ENCODE measurements at regions not wholly inside any gene's neighbourhood (a gene's known extent, or its start where the extent isn't known, plus 50 kb on each side); places are given as distances from the start of the nearest gene placed in this dataset.

GRCh38 chr20:52459150-52459549, 267.6 kb upstream of the ZFP64 start:
- TF ChIP-seq POLR2AphosphoS5 (IDR thresholded peaks at IDR 0.05) = no peak
- no peak for TF ChIP-seq POLR2A (IDR thresholded peaks at IDR 0.05)
- no peak for TF ChIP-seq EP300 (IDR thresholded peaks at IDR 0.05)
- no peak for TF ChIP-seq CTCF (IDR thresholded peaks at IDR 0.05)
- Histone ChIP-seq H3K27me3 (peaks cover 26% of the 10 kb centered on the region), H3K9me3 (peaks cover 0 to 7% (median 0%) of the 10 kb centered on the region in 3 donors), H3K36me3 (no peaks in the 10 kb centered on the region), H3K4me1 (no peaks in the 10 kb centered on the region), H3K27ac (no peak overlapping the region), H3K4me3 (no peak overlapping the region)
- no peak for ATAC-seq
- 88 to 94% methylated on average over 4 of the region's 4 CpGs for WGBS, 2 donors (ENCODE audit: low coverage in 1 of 2)

GRCh38 chr20:52457826-52458225, 266.2 kb upstream of the ZFP64 start:
- no peak for TF ChIP-seq CTCF (IDR thresholded peaks at IDR 0.05)
- no peak for TF ChIP-seq EP300 (IDR thresholded peaks at IDR 0.05)
- no peak for TF ChIP-seq POLR2A (IDR thresholded peaks at IDR 0.05)
- no peak for TF ChIP-seq POLR2AphosphoS5 (IDR thresholded peaks at IDR 0.05)
- Histone ChIP-seq H3K36me3 (no peaks in the 10 kb centered on the region), H3K4me3 (no peak overlapping the region), H3K27ac (no peak overlapping the region), H3K9me3 (peaks cover 0 to 7% (median 0%) of the 10 kb centered on the region in 3 donors), H3K4me1 (no peaks in the 10 kb centered on the region), H3K27me3 (peaks cover 24% of the 10 kb centered on the region)
- 96 to 100% methylated on average over 2 of the region's 2 CpGs for WGBS, 2 donors (ENCODE audit: low coverage in 1 of 2)
- no peak for ATAC-seq

GRCh38 chr20:52454660-52455059, 263.1 kb upstream of the ZFP64 start:
- H3K27ac ChIP-seq = no peak overlapping the region
- no peaks in the 10 kb centered on the region for H3K36me3 ChIP-seq
- H3K4me3 ChIP-seq = no peak overlapping the region
- TF ChIP-seq POLR2AphosphoS5 (IDR thresholded peaks at IDR 0.05) = no peak
- peaks cover 4% of the 10 kb centered on the region for H3K27me3 ChIP-seq
- no peaks in the 10 kb centered on the region for H3K4me1 ChIP-seq
- 71 to 88% methylated on average over 1 to 2 of the region's 2 CpGs for WGBS, 2 donors (ENCODE audit: low coverage in 1 of 2)
- no peak for ATAC-seq
- peaks cover 0 to under 1% (median 0%) of the 10 kb centered on the region in 3 donors for H3K9me3 ChIP-seq

GRCh38 chr20:52448513-52449232, 257.1 kb upstream of the ZFP64 start:
- Histone ChIP-seq H3K9me3 (no peaks in the 10 kb centered on the region), H3K36me3 (no peaks in the 10 kb centered on the region), H3K27ac (no peak overlapping the region), H3K4me1 (no peaks in the 10 kb centered on the region), H3K27me3 (peaks cover 10% of the 10 kb centered on the region), H3K4me3 (no peak overlapping the region)
- 65 to 75% methylated on average over 4 to 7 of the region's 7 CpGs for WGBS, 2 donors (ENCODE audit: low coverage in 1 of 2)
- ATAC-seq = no peak
- no peak for TF ChIP-seq EP300 (IDR thresholded peaks at IDR 0.05)
- no peak for TF ChIP-seq POLR2AphosphoS5 (IDR thresholded peaks at IDR 0.05)
- no peak for TF ChIP-seq CTCF (IDR thresholded peaks at IDR 0.05)
- no peak for TF ChIP-seq POLR2A (IDR thresholded peaks at IDR 0.05)

GRCh38 chr20:52447225-52447551, 255.6 kb upstream of the ZFP64 start:
- TF ChIP-seq EP300 (IDR thresholded peaks at IDR 0.05) (no peak), POLR2AphosphoS5 (IDR thresholded peaks at IDR 0.05) (no peak), CTCF (IDR thresholded peaks at IDR 0.05) (no peak), POLR2A (IDR thresholded peaks at IDR 0.05) (no peak)
- WGBS, 2 donors (ENCODE audit: low coverage in 1 of 2) = 70% methylated on average over 1 of the region's 1 CpG; no CpG with 5 or more reads in 1 of the 2 donors
- Histone ChIP-seq H3K9me3 (no peaks in the 10 kb centered on the region), H3K4me3 (no peak overlapping the region), H3K36me3 (no peaks in the 10 kb centered on the region), H3K27me3 (peaks cover 10% of the 10 kb centered on the region), H3K27ac (no peak overlapping the region), H3K4me1 (no peaks in the 10 kb centered on the region)
- no peak for ATAC-seq

Measured in gastroesophageal sphincter (tissue), 4 donors.